KMS-11 (cell line): ENCODE measurements at regions not wholly inside any gene's neighbourhood (a gene's known extent, or its start where the extent isn't known, plus 50 kb on each side); places are given as distances from the start of the nearest gene placed in this dataset.

ENCODE experiments used
- H2AFZ ChIP-seq: fragments of 200-600 bp; sonication (generic); 2 replicates; pipeline ENCODE4 v1.6.1; 2016; ENCODE audit warnings: antibody characterized with exemption, mixed run types, low read depth
- H3K27ac ChIP-seq: fragments of 200-600 bp; sonication (generic); 2 replicates; pipeline ENCODE4 v1.6.1; 2016; ENCODE audit warnings: mild to moderate bottlenecking, mixed run types
- H3K27me3 ChIP-seq: fragments of 200-600 bp; sonication (generic); 2 replicates; pipeline ENCODE4 v1.6.1; 2017; ENCODE audit warnings: mild to moderate bottlenecking, low read depth, mixed run types, moderate library complexity; ENCODE audit not compliant: insufficient read depth
- H3K36me3 ChIP-seq: fragments of 200-600 bp; sonication (generic); 2 replicates; pipeline ENCODE4 v1.6.1; 2017; ENCODE audit warnings: mild to moderate bottlenecking, mixed run types; ENCODE audit not compliant: insufficient read depth
- H3K4me1 ChIP-seq: fragments of 200-600 bp; sonication (generic); 2 replicates; pipeline ENCODE4 v1.6.1; 2016; ENCODE audit warnings: mild to moderate bottlenecking, low read depth, mixed run types; ENCODE audit not compliant: poor library complexity, severe bottlenecking
- H3K4me2 ChIP-seq: fragments of 200-600 bp; sonication (generic); 2 replicates; pipeline ENCODE4 v1.7.0; 2016; ENCODE audit warnings: mild to moderate bottlenecking, mixed run types
- H3K4me3 ChIP-seq: fragments of 200-600 bp; sonication (generic); IDR thresholded peaks from 2 replicates; pipeline ENCODE4 v1.6.1; 2017; ENCODE audit warnings: low read depth, low read length, mixed read lengths; ENCODE audit not compliant: insufficient read depth
- H3K79me2 ChIP-seq: fragments of 200-600 bp; sonication (generic); 2 replicates; pipeline ENCODE4 v1.6.1; 2016; ENCODE audit warnings: low read depth, mixed run types; ENCODE audit not compliant: insufficient read depth
- H3K9ac ChIP-seq: fragments of 200-600 bp; sonication (generic); 2 replicates; pipeline ENCODE4 v1.6.1; 2016; ENCODE audit warnings: mild to moderate bottlenecking, mixed run types
- H4K20me1 ChIP-seq: fragments of 200-600 bp; sonication (generic); 2 replicates; pipeline ENCODE4 v1.6.1; 2016; ENCODE audit warnings: mild to moderate bottlenecking, mixed run types; ENCODE audit not compliant: insufficient read depth
- TF ChIP-seq, protein P1 (sequence below): fragments of 200-600 bp; sonication (generic); conservative IDR thresholded peaks from 2 replicates; pipeline ENCODE4 v1.6.1; 2017; ENCODE audit warnings: low read depth, mild to moderate bottlenecking, antibody characterized with exemption, low read length, moderate library complexity, mixed read lengths

DNA sequence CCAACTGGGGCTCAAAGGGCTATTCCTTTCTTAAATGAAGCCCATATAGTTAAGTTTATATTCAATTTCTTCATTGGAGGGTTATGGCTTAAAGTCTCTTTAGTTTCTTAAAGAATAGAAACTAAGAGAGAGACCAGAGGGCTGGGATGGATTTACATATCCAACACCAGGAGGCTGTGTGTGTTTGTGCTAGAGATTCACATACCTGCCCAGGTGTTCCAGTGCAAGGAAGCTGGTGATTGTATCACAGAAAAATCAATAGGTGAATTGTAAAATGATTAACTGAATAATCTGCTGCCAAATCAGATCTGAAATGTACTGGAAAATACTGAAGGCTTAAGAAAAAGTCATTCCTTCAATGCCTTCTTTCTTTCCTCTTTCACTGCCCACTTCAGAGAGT lies 148.2 kb upstream of the BDNF start:
- TF ChIP-seq, protein P1, sequence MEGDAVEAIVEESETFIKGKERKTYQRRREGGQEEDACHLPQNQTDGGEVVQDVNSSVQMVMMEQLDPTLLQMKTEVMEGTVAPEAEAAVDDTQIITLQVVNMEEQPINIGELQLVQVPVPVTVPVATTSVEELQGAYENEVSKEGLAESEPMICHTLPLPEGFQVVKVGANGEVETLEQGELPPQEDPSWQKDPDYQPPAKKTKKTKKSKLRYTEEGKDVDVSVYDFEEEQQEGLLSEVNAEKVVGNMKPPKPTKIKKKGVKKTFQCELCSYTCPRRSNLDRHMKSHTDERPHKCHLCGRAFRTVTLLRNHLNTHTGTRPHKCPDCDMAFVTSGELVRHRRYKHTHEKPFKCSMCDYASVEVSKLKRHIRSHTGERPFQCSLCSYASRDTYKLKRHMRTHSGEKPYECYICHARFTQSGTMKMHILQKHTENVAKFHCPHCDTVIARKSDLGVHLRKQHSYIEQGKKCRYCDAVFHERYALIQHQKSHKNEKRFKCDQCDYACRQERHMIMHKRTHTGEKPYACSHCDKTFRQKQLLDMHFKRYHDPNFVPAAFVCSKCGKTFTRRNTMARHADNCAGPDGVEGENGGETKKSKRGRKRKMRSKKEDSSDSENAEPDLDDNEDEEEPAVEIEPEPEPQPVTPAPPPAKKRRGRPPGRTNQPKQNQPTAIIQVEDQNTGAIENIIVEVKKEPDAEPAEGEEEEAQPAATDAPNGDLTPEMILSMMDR, result no peak
- Histone ChIP-seq H3K79me2 (no peaks in the 10 kb centered on the region), H3K4me1 (no peaks in the 10 kb centered on the region), H2AFZ (no peak overlapping the region), H3K4me2 (no peak overlapping the region), H4K20me1 (no peaks in the 10 kb centered on the region), H3K9ac (no peak overlapping the region), H3K27ac (no peak overlapping the region), H3K36me3 (no peaks in the 10 kb centered on the region), H3K4me3 (no peak overlapping the region), H3K27me3 (no peaks in the 10 kb centered on the region)

DNA sequence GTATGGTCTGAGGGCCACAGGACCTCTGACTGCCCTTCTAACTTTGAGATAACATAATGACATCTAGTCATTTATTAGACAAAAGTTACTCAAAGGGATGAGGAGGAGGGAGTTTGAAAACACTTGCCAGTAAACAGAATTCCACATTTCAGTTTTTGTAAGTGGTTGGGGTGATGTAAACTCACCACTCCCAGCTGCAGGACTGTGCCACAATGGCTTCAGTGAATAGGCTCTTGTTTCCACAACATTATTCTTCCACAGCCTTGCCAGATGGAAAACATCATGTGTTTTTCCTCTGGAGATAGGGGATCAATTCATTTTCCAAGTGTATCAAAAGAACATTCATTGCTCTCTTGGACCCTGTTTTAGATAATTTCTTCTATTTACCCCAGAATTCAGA lies 147.2 kb upstream of the BDNF start:
- Histone ChIP-seq H3K79me2 (no peaks in the 10 kb centered on the region), H3K27ac (no peak overlapping the region), H2AFZ (no peak overlapping the region)

DNA sequence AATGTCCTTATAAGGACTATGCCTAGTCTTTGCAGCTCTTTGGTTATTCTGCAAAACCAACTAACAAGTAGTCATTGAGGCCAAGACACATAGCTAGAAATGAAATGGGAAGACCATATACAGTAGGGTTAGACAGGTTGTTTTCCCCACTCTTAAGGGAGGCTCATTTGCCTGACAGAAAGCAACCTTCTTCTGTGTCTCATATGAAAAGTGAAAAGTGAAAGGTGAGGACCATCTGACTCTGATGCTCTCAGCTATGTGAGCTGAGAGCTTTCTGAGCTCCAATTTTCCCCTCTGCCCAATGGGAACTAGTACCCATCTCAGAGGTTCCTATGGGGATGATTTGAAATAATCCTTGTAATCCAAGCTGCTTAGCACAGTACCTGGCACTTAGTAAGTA lies 142.0 kb upstream of the BDNF start:
- Histone ChIP-seq H2AFZ (no peak overlapping the region), H3K4me1 (no peaks in the 10 kb centered on the region), H3K4me2 (no peak overlapping the region), H4K20me1 (no peaks in the 10 kb centered on the region), H3K36me3 (no peaks in the 10 kb centered on the region), H3K4me3 (no peak overlapping the region), H3K27me3 (no peaks in the 10 kb centered on the region), H3K79me2 (no peaks in the 10 kb centered on the region), H3K9ac (no peak overlapping the region), H3K27ac (no peak overlapping the region)
- TF ChIP-seq, protein P1, result no peak

More for the DNA sequence above, 147.2 kb upstream of the BDNF start:
- H3K9ac ChIP-seq, result no peak overlapping the region
- no peak overlapping the region for H3K4me3 ChIP-seq
- no peaks in the 10 kb centered on the region for H3K27me3 ChIP-seq
- H3K4me2 ChIP-seq, result no peak overlapping the region
- no peaks in the 10 kb centered on the region for H3K4me1 ChIP-seq
- no peaks in the 10 kb centered on the region for H3K36me3 ChIP-seq
- no peaks in the 10 kb centered on the region for H4K20me1 ChIP-seq
- TF ChIP-seq, protein P1, result no peak

DNA sequence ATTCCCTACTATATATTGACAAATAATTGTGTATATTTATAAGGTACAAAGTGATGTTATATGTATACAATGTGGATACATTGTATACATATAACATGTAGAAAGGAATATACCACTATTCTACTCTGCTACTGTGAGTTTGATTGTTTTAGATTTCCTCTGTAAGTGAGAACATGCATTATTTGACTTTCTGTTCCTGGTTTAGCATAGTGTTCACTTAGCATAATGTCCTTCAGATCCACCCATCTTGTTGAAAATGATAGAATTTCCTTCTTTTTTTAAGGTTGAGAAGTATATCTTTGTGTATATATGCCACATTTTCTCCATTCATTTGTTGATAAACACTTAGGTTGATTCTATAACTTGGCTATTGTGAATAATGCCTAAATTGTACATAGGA lies 140.8 kb upstream of the BDNF start:
- Histone ChIP-seq H3K36me3 (no peaks in the 10 kb centered on the region), H3K27me3 (no peaks in the 10 kb centered on the region), H3K4me2 (no peak overlapping the region), H3K4me3 (no peak overlapping the region), H3K79me2 (no peaks in the 10 kb centered on the region), H3K9ac (no peak overlapping the region), H3K27ac (no peak overlapping the region), H4K20me1 (no peaks in the 10 kb centered on the region), H2AFZ (no peak overlapping the region), H3K4me1 (no peaks in the 10 kb centered on the region)
- TF ChIP-seq, protein P1, result no peak
